ENCODE measurements at regions not wholly inside any gene's neighbourhood (a gene's known extent, or its start where the extent isn't known, plus 50 kb on each side); places are given as distances from the start of the nearest gene placed in this dataset.

- no peak overlapping the region for H3K4me3 ChIP-seq (replicated peaks; ENCODE audit: low read depth, low read length)
- TF ChIP-seq CTCF (IDR thresholded peaks at IDR 0.05; ENCODE audit: low read length, missing control alignments), result no peak
- no peak for DNase-seq (ENCODE audit: low read depth)
Observed at GRCh38 chr21:17231124-17231523, 281.7 kb upstream of the CXADR start.

- no peak overlapping the region for H3K4me3 ChIP-seq (replicated peaks; ENCODE audit: low read depth, low read length)
- no peak for DNase-seq (ENCODE audit: low read depth)
- TF ChIP-seq CTCF (IDR thresholded peaks at IDR 0.05; ENCODE audit: low read length, missing control alignments), result no peak
Observed at GRCh38 chr21:17231771-17232170, 281.1 kb upstream of the CXADR start.

- no peak overlapping the region for H3K4me3 ChIP-seq (replicated peaks; ENCODE audit: low read depth, low read length)
- no peak for DNase-seq (ENCODE audit: low read depth)
- no peak for TF ChIP-seq CTCF (IDR thresholded peaks at IDR 0.05; ENCODE audit: low read length, missing control alignments)
Observed at GRCh38 chr21:17238468-17238867, 274.4 kb upstream of the CXADR start.

- no peak overlapping the region for H3K4me3 ChIP-seq (replicated peaks; ENCODE audit: low read depth, low read length)
- TF ChIP-seq CTCF (IDR thresholded peaks at IDR 0.05; ENCODE audit: low read length, missing control alignments), result no peak
- DNase-seq (ENCODE audit: low read depth), result peak; percentile 1
Observed at GRCh38 chr21:17250778-17251241, 262.0 kb upstream of the CXADR start.

GRCh38 chr21:17257784-17258183 lies 255.1 kb upstream of the CXADR start:
- no peak for TF ChIP-seq CTCF (IDR thresholded peaks at IDR 0.05; ENCODE audit: low read length, missing control alignments)
- DNase-seq (ENCODE audit: low read depth), result no peak
- H3K4me3 ChIP-seq (replicated peaks; ENCODE audit: low read depth, low read length), result no peak overlapping the region

- TF ChIP-seq CTCF (IDR thresholded peaks at IDR 0.05; ENCODE audit: low read length, missing control alignments), result no peak
- no peak for DNase-seq (ENCODE audit: low read depth)
- no peak overlapping the region for H3K4me3 ChIP-seq (replicated peaks; ENCODE audit: low read depth, low read length)
Observed at GRCh38 chr21:17264182-17264581, 248.7 kb upstream of the CXADR start.

GRCh38 chr21:17269760-17270159 lies 243.1 kb upstream of the CXADR start:
- TF ChIP-seq CTCF (IDR thresholded peaks at IDR 0.05; ENCODE audit: low read length, missing control alignments), result no peak
- H3K4me3 ChIP-seq (replicated peaks; ENCODE audit: low read depth, low read length), result no peak overlapping the region
- no peak for DNase-seq (ENCODE audit: low read depth)

Data from fibroblast of pulmonary artery (primary cell).